Epithelial cell of proximal tubule (primary cell): ENCODE measurements at regions not wholly inside any gene's neighbourhood (a gene's known extent, or its start where the extent isn't known, plus 50 kb on each side); places are given as distances from the start of the nearest gene placed in this dataset.

Experiments
- DNase-seq: peaks from one replicate; pipeline ENCODE4 v3.0.0-alpha.2; 2011; ENCODE audit warnings: low read depth
- H3K4me3 ChIP-seq: 2 replicates; pipeline ENCODE4 v1.5.1; 2011; ENCODE audit warnings: low read depth, mild to moderate bottlenecking, low read length
- CTCF ChIP-seq: conservative IDR thresholded peaks from 2 replicates; pipeline ENCODE4 v1.5.1; 2012; ENCODE audit warnings: low read depth, mild to moderate bottlenecking, low read length

GRCh38 chr10:21463436-21463835 is 62.0 kb downstream of the SKIDA1 start:
- H3K4me3 ChIP-seq = no peak overlapping the region
- no peak for TF ChIP-seq CTCF
- no peak for DNase-seq

DNA sequence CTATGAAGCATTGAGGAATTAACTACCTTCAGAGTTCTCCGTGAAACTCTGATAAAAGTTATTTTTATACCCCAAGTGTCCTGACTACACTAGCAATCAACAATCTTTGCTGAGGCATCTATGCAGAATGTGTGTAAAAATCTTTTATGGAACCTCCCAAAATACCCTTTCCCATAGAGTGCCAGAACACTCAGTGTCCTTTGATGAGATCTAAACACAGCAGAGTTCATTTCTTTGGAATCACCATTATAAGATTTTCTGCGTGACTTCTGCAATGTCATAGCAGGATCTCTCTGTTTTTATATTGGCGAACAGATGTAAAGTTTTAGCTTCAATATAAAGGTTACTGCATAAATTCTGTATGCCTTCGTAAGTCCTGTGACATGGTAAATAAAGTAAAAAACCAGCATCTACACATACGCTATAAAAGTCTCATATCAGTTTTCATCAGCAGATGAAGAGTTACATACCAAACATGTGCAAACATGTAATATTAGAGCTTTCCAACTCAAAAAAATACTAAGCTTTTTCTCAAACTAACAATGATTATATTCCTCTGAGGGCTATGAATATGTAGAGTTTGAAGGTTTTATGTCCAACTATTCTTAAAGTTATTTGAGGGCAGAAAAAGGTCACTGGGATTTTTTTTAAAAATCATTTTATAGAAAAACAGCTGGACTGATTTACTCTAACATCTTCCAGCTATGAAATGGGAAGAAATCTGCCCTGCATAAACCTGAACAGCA is 67.2 kb downstream of the SKIDA1 start:
- no peak for TF ChIP-seq CTCF

GRCh38 chr10:21456160-21456559 is 69.3 kb downstream of the SKIDA1 start:
- DNase-seq = no peak
- H3K4me3 ChIP-seq = no peak overlapping the region
- TF ChIP-seq CTCF = no peak

More for the DNA sequence above, 67.2 kb downstream of the SKIDA1 start:
- no peak for DNase-seq
- no peak overlapping the region for H3K4me3 ChIP-seq

GRCh38 chr10:21452203-21452602 is 73.3 kb downstream of the SKIDA1 start:
- TF ChIP-seq CTCF = no peak
- no peak overlapping the region for H3K4me3 ChIP-seq
- DNase-seq = no peak

GRCh38 chr10:21449288-21449966 is 76.1 kb downstream of the SKIDA1 start:
- no peak for TF ChIP-seq CTCF
- H3K4me3 ChIP-seq = no peak overlapping the region
- DNase-seq = no peak

DNA sequence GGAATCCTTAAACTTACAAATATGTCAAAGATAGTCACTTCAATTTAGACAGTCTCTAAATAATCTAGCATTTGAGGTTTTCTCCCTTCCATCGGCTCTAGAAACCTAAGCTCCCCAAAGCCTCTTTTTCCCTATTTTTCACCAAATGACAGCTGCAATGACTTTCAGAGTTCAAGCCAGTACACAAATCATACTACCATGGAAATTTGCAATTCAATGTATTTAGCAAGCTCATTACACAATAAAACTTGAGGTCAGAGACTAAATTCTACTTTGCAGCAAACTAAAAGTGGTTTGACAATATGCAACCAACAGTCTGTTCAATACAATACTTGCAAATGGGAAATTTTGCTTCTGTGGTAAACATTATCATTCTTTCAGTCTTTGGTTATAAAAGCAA is 80.3 kb downstream of the SKIDA1 start:
- DNase-seq = no peak
- no peak overlapping the region for H3K4me3 ChIP-seq
- no peak for TF ChIP-seq CTCF
